Heart right ventricle (tissue), 16 donors: ENCODE measurements at regions not wholly inside any gene's neighbourhood (a gene's known extent, or its start where the extent isn't known, plus 50 kb on each side); places are given as distances from the start of the nearest gene placed in this dataset.
"Not testable (repeated sequence)": the region's sequence is repeated elsewhere in the genome, so short reads cannot be mapped to it uniquely, and the experiment has no call there.

Experiments
- ATAC-seq, 8 donors: fragments of 200-7000 bp; cut with Tn5 transposase; one replicate each; pipeline ENCODE4 v1.9.1; 2020; ENCODE audit warnings: mild to moderate bottlenecking in 8 of 8, moderate library complexity in 8 of 8, moderate number of reproducible peaks in 1 of 8
- DNase-seq, 2 donors: peaks; one replicate each; pipeline ENCODE4 v3.0.0-alpha.2; 2020
- H3K27ac ChIP-seq, 10 donors: fragments of 200-600 bp; sonication (generic) in 2 of 10; one replicate each; pipeline versions ENCODE4 v1.5.0 to v1.8.0; 2020 to 2022; ENCODE audit warnings: mild to moderate bottlenecking in 3 of 10
- H3K27me3 ChIP-seq, 7 donors: fragments of 200-600 bp; one replicate each; pipeline ENCODE4 v1.8.0; 2021 to 2022; ENCODE audit warnings: mild to moderate bottlenecking in 2 of 7
- H3K36me3 ChIP-seq, 9 donors: fragments of 200-600 bp; sonication (generic) in 1 of 9; one replicate each; pipeline versions ENCODE4 v1.5.0 to v1.8.0; 2020 to 2022; ENCODE audit warnings: mild to moderate bottlenecking in 2 of 9
- H3K4me1 ChIP-seq, 9 donors: fragments of 200-600 bp; sonication (generic) in 1 of 9; one replicate each; pipeline versions ENCODE4 v1.5.0 to v1.8.0; 2020 to 2022; ENCODE audit warnings: mild to moderate bottlenecking in 4 of 9
- H3K4me3 ChIP-seq, 10 donors: fragments of 200-600 bp; sonication (generic) in 2 of 10; one replicate each; pipeline versions ENCODE4 v1.5.0 to v1.8.0; 2020 to 2022; ENCODE audit warnings: mild to moderate bottlenecking in 7 of 10, moderate library complexity in 2 of 10
- H3K9me3 ChIP-seq, 11 donors: fragments of 200-600 bp in 10 of 11; sonication (generic) in 2 of 11; one replicate each; pipeline versions ENCODE4 v1.5.0 to v1.8.0; 2013 to 2022; ENCODE audit warnings: mild to moderate bottlenecking in 2 of 11, control low read depth in 1 of 11, moderate library complexity in 1 of 11
- WGBS, 2 donors: extraction: QIAGEN DNeasy Blood & Tissue Kit; methylation state at CpG; one replicate each; pipeline ENCODE4 v1.1.7; 2013; ENCODE audit warnings: inconsistent platforms in 1 of 2; 5-methylcytosine and 5-hydroxymethylcytosine counted together
- intact Hi-C, 10 donors: fragments of 100-400 bp; cut with DNase I; formaldehyde crosslinking; loops; one replicate each; pipeline versions ENCODE4 v1.11.1 to v1.14.2; 2022
- TF ChIP-seq, protein P1 (sequence below), 9 donors: fragments of 200-600 bp; sonication (generic) in 2 of 9; IDR thresholded peaks; one replicate each; pipeline versions ENCODE4 v1.5.0 to v1.8.0; 2021 to 2022; ENCODE audit warnings: antibody characterized with exemption in 9 of 9, mild to moderate bottlenecking in 5 of 9, moderate library complexity in 1 of 9
- donor health status: Arrhythmogenic right ventricular cardiomyopathy.
- donor health status: ischemic (EF 13 %, LVEDD 7.1; RV severe dilation, severe dysfunction).
- donor health status: healthy with polysubstance abuse.
- donor health status: DM: no; HTN: yes; CAD: no.
- donor health status: DM: no; HTN: no; CAD: no.
- donor health status: ischemic (EF 25% LVEDD 6.9; RV normal size, moderate dysfunction).
- donor health status: ischemic (EF 25% LVEDD 5.7; RV mildly dilated, moderate dysfunction).
- donor health status: healthy.
- donor health status: DM: yes; HTN: yes; CAD: no.
- donor health status: Ischemic cardiomyopathy.
- donor health status: ischemic (EF 35%, LVEDD 5.7; RV mildly dilated, moderate dysfunction).
- donor health status: nonischemic (EF 11% LVEDD 7.7; RV severe dilation, severe dysfunction).
- donor health status: DM: yes; HTN: yes; CAD: no.
- donor health status: PGD.
- donor health status: ischemic (EF 29% LVEDD 5.4; RV normal size, mild dysfunction).
- donor health status: nonischemic (EF 23%, LVEDD 6.1; RV moderate dilation, normal function).

DNA sequence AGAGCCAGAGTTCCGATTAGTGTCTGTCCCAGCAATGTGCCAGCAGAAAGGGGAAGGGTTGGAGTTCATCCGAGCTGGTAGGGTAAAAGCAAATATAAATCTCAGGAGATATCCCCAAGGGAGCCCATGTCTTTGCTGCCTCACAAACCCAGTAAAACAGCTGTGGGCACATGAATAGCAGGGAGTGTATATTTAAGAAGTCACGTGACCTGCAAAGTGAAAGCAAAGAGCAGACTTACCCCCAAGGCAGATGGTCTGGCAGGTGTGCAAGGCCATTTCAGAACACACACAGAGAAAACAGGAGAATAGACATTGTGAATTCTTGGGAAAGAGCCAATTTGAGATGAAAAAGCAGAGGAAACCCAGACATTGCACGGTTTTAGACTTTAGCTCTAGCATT is 653.4 kb downstream of the TGIF2LX start:
- H3K36me3 ChIP-seq, DNase-seq, H3K9me3 ChIP-seq, H3K27ac ChIP-seq, H3K4me3 ChIP-seq, intact Hi-C loops, H3K4me1 ChIP-seq, ATAC-seq, H3K27me3 ChIP-seq: not testable (repeated sequence)
- WGBS, 2 donors: 64 to 80% methylated on average over 1 to 2 of the region's 4 CpGs

DNA sequence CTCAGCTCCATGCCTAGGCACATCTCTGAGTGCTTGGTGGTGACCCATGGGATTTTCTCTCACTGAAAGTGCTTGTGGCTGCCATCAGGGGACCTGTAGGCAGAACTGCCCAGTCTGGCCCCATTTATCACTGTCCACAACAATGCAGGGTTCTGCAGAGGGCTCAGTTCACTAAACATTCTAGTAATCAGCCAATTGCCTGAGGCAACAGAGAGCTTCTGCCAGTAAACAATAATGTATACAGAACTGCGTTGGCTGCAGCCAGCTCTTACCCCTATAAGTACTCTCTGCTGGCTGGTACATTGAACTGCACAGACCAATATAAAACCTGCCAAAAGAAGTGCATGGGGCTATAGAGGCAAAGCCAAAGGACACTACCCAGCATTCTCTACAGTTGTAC is 680.2 kb downstream of the TGIF2LX start:
- H3K4me1 ChIP-seq, intact Hi-C loops, H3K4me3 ChIP-seq, H3K27me3 ChIP-seq, DNase-seq, H3K27ac ChIP-seq, H3K9me3 ChIP-seq, H3K36me3 ChIP-seq, ATAC-seq: not testable (repeated sequence)
- 74 to 84% methylated on average over 1 of the region's 1 CpG for WGBS, 2 donors

GRCh38 chrX:90605736-90606135 is 684.0 kb downstream of the TGIF2LX start:
- H3K9me3 ChIP-seq, H3K4me3 ChIP-seq, DNase-seq, intact Hi-C loops, H3K36me3 ChIP-seq, H3K27ac ChIP-seq, H3K4me1 ChIP-seq, ATAC-seq, H3K27me3 ChIP-seq: not testable (repeated sequence)
- WGBS, 2 donors: 26 to 52% methylated on average over 2 of the region's 2 CpGs

DNA sequence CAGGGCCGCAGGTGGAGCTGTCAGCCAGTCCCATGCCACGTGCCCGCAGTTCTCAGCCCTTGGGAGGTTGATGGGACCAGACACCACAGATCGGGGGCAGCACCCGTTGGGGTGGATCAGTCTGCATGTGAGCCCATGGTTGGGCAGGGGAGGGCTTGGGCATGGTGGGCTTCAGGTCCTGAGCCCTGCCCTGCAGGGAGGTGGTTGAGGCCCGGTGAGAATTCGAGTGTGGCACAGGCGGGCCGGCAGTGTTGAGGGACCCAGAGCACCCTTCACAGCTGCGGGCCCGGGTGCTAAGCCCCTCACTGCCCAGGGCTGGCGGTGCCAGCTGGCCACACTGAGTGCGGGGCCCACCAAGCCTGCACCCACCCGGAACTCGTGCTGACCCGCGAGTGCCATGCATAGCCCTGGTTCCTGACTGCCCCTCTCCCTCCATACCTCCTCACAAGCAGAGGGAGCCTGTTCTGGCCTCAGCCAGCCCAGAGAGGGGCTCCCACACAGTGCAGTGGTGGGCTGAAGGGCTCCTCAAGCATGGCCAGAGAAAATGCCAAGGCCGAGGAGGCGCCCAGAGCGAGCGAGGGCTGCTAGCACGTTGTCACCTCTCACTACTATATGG is 696.1 kb downstream of the TGIF2LX start:
- WGBS, 2 donors: 91 to 94% methylated on average over 22 of the region's 22 CpGs
- H3K4me1 ChIP-seq: no peaks in the 10 kb centered on the region
- no peak for DNase-seq

GRCh38 chrX:90665161-90665560 is 743.5 kb downstream of the TGIF2LX start:
- ATAC-seq, H3K4me1 ChIP-seq, H3K4me3 ChIP-seq, H3K27me3 ChIP-seq, DNase-seq, intact Hi-C loops, H3K36me3 ChIP-seq, H3K27ac ChIP-seq: not testable (repeated sequence)
- peaks cover 0 to 10% (median 0%) of the 10 kb centered on the region in 11 donors for H3K9me3 ChIP-seq
- 34 to 40% methylated on average over 5 of the region's 5 CpGs for WGBS, 2 donors

More for the DNA sequence above, 696.1 kb downstream of the TGIF2LX start:
- Histone ChIP-seq H3K27ac (no peak overlapping the region), H3K36me3 (no peaks in the 10 kb centered on the region), H3K9me3 (peaks cover 0 to 4% (median 0%) of the 10 kb centered on the region in 11 donors), H3K27me3 (no peaks in the 10 kb centered on the region), H3K4me3 (no peak overlapping the region)
- TF ChIP-seq, protein P1, sequence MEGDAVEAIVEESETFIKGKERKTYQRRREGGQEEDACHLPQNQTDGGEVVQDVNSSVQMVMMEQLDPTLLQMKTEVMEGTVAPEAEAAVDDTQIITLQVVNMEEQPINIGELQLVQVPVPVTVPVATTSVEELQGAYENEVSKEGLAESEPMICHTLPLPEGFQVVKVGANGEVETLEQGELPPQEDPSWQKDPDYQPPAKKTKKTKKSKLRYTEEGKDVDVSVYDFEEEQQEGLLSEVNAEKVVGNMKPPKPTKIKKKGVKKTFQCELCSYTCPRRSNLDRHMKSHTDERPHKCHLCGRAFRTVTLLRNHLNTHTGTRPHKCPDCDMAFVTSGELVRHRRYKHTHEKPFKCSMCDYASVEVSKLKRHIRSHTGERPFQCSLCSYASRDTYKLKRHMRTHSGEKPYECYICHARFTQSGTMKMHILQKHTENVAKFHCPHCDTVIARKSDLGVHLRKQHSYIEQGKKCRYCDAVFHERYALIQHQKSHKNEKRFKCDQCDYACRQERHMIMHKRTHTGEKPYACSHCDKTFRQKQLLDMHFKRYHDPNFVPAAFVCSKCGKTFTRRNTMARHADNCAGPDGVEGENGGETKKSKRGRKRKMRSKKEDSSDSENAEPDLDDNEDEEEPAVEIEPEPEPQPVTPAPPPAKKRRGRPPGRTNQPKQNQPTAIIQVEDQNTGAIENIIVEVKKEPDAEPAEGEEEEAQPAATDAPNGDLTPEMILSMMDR (IDR thresholded peaks at IDR 0.05): no peak
- no peak for ATAC-seq
- intact Hi-C loops: no loop called here

DNA sequence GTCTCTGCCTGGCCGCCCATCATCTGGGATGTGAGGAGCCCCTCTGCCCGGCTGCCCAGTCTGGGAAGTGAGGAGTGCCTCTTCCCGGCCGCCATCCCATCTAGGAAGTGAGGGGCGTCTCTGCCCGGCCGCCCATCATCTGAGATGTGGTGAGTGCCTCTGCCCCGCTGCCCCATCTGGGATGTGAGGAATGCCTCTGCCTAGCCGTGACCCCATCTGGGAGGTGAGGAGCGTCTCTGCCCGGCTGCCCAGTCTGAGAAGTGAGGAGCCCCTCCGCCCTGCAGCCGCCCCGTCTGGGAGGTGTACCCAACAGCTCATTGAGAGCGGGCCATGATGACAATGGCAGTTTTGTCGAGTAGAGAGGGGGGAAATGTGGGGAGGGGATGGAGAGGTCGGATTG is 721.1 kb upstream of the PABPC5 start:
- H3K27me3 ChIP-seq, intact Hi-C loops, ATAC-seq, DNase-seq, H3K4me3 ChIP-seq, H3K36me3 ChIP-seq, H3K4me1 ChIP-seq, H3K9me3 ChIP-seq, H3K27ac ChIP-seq: not testable (repeated sequence)
- 88 to 91% methylated on average over 14 to 16 of the region's 17 CpGs for WGBS, 2 donors

DNA sequence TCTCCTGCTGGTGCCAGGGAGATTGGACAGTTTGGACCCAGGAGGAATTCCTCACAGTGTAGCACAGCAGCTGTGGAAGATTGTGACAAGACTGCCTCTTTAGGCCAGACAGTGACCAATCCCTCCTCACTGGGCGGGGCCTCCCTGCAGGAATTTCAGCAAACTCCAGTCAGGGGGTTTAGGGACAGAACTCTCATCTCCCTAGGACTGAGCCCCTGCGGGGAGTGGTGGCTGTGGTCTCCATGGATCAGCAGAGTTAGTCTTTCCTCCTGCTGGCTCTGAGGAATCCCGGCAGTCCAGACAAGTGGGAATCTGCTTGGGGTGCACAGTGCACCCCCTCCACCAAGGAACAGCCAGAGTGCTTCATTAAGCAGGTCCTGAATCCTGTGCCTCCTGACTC is 697.1 kb upstream of the PABPC5 start:
- H3K27ac ChIP-seq, H3K9me3 ChIP-seq, intact Hi-C loops, H3K4me3 ChIP-seq, DNase-seq, H3K36me3 ChIP-seq, H3K4me1 ChIP-seq, H3K27me3 ChIP-seq: not testable (repeated sequence)
- peak in 1 of 8 donors; percentile 26 for ATAC-seq
- WGBS, 2 donors: 79 to 88% methylated on average over 2 to 3 of the region's 3 CpGs

DNA sequence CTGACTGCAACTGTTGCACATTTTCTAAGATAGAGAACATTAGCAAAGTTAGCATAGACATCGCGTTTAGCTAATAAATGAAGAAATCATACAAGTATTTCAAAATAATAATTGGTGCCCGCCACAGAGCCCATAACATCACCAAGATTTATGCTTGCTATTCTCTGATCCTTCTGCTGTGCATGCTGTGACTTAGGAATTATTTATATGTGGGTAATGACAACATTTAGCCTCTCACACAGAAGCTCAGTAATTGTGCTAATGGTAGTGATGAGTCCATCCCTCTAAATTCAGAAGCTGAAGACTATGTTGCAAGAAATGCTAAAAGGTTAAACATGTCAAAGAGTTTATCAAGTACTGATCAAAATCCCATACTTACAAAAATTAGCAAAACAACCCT is 677.0 kb upstream of the PABPC5 start:
- H3K4me1 ChIP-seq, DNase-seq, H3K27me3 ChIP-seq, H3K27ac ChIP-seq, H3K4me3 ChIP-seq, H3K36me3 ChIP-seq, H3K9me3 ChIP-seq, ATAC-seq, intact Hi-C loops: not testable (repeated sequence)
- 64 to 100% methylated on average over 2 to 3 of the region's 3 CpGs for WGBS, 2 donors

GRCh38 chrX:90765482-90765881 is 669.2 kb upstream of the PABPC5 start:
- H3K4me3 ChIP-seq, H3K4me1 ChIP-seq, H3K9me3 ChIP-seq, ATAC-seq, DNase-seq, H3K27ac ChIP-seq, intact Hi-C loops, H3K36me3 ChIP-seq, H3K27me3 ChIP-seq: not testable (repeated sequence)
- 94 to 95% methylated on average over 14 to 15 of the region's 15 CpGs for WGBS, 2 donors

- H3K27me3 ChIP-seq, H3K4me3 ChIP-seq, H3K36me3 ChIP-seq, intact Hi-C loops, H3K4me1 ChIP-seq, H3K9me3 ChIP-seq, H3K27ac ChIP-seq, DNase-seq, ATAC-seq: not testable (repeated sequence)
- 82 to 90% methylated on average over 1 of the region's 1 CpG for WGBS, 2 donors
Observed at GRCh38 chrX:90780286-90780789, 654.3 kb upstream of the PABPC5 start.
